ENCODE measurements at regions not wholly inside any gene's neighbourhood (a gene's known extent, or its start where the extent isn't known, plus 50 kb on each side); places are given as distances from the start of the nearest gene placed in this dataset.
"Not testable (repeated sequence)": the region's sequence is repeated elsewhere in the genome, so short reads cannot be mapped to it uniquely, and the experiment has no call there.

DNA sequence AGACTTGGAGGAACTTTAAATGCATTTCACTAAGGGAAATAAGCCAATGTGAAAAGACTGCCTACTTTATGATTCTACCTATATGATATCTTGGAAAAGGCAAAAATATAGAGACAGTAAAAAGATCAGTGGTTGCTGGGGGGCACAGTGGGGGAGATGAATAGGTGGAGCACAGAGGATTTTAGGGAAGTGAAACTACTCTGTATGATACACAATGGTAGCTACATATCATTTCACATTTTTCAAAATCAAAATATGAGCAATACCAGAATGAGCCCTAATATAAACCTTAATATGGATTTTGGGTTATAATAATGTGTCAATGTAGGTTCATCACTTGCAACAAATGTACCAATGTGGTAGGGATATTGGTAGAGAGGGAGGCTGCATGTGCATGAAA lies 161.4 kb upstream of the HTR1E start:
- H3K9me3 Mint-ChIP-seq, result no peaks in the 10 kb centered on the region
- no peak for ATAC-seq
- H3K27ac Mint-ChIP-seq, result no peak overlapping the region
- no peak for DNase-seq (ENCODE audit: low spot score in 2 of 2)
- H3K36me3 Mint-ChIP-seq, result no peaks in the 10 kb centered on the region

DNA sequence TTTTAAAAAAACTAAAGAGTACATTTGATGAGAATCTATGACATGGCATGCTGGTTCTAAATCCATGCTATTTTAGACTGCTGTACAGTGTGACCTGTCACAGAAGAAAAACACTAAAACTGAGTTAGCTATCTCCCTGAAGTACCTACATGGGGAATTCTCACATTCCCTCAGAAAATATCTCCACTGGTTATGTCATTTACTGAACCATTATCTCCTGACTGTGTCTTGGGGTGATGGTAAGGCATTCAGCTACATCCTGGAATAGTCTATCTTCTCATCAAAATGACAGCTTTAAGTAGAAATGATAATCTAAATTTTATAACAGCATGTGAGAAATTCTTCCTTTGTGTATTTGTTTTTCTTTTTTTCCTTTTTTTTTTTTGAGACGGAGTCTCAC lies 172.1 kb upstream of the HTR1E start:
- H3K36me3 Mint-ChIP-seq, result peaks cover 0 to 6% of the 10 kb centered on the region in 2 donors
- ATAC-seq (no peak), DNase-seq (ENCODE audit: low spot score in 2 of 2) (no peak)
- peaks cover 5 to 15% of the 10 kb centered on the region in 2 donors for H3K9me3 Mint-ChIP-seq
- H3K27ac Mint-ChIP-seq, result no peak overlapping the region

DNA sequence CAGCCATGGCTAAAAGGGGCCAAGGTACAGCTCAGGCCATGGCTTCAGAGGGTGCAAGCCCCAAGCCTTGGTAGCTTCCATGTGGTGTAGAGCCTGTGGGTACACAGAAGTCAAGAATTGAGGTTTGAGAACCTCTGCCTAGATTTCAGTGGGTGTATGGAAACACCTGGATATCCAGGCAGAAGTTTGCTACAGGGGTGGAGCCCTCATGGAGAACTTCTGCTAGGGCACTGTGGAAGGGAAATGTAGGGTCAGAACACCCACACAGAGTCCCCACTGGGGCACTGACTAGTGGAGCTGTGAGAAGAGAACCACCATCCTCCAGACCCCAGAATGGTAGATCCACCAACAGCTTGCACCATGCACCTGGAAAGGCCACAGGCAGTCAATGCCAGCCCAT lies 177.4 kb upstream of the HTR1E start:
- not testable (repeated sequence) for ATAC-seq
- H3K9me3 Mint-ChIP-seq, result peaks cover 6 to 12% of the 10 kb centered on the region in 2 donors

DNA sequence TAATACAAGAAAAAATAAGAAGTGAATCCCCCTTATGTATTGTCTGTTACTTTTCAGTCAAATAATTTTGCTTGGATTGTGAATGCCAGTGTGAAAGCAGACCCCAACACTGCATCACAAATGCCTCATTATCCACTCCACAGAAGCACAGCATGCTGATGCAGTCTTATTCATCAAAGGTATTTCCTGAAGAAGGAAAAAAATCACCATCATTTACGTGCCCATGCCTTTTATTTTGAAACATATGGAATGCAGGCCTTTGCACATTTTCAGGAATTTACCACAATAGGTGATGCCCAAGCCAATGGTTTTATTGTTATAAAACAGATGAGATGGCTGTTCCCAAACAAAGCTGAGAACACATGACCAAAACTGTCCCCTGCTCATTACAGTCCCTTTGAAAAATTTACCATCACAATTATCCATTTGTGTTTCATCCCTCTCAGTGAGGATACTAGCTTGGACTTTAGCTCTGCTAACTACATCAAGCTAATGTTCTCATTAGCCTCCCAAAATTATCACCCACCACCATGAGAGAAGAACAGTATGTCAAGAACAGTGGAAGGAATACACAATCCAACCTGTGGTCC lies 180.6 kb upstream of the HTR1E start:
- ATAC-seq (no peak), DNase-seq (ENCODE audit: low spot score in 2 of 2) (no peak)
- H3K36me3 Mint-ChIP-seq, result peaks cover 0 to 5% of the 10 kb centered on the region in 2 donors
- no peak overlapping the region for H3K27ac Mint-ChIP-seq
- H3K9me3 Mint-ChIP-seq, result peaks cover 6 to 12% of the 10 kb centered on the region in 2 donors

More for the DNA sequence above, 177.4 kb upstream of the HTR1E start:
- not testable (repeated sequence) for H3K36me3 Mint-ChIP-seq; H3K27ac Mint-ChIP-seq; DNase-seq (ENCODE audit: low spot score in 2 of 2)

DNA sequence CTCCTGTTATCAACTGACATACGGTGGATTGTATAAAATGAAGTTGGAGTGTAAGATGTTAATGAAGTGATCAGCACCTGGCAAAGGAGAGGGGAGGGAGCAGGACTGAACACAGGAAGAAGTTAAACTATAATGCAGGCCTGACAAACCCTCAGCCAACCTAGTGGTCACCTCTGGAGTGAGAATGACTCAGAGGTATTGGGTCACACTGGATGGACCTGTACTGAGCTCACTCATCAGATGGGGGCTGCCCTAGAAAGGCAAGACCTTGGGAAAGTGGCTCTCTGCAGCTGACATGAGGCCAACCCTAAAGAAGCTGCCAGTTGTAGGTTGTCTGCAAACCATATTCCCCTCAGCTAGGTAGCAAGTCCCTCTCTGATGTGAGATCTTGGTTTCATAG lies 193.3 kb upstream of the HTR1E start:
- Mint-ChIP-seq H3K9me3 (peaks cover 8 to 16% of the 10 kb centered on the region in 2 donors), H3K36me3 (no peaks in the 10 kb centered on the region), H3K27ac (no peak overlapping the region)
- DNase-seq (ENCODE audit: low spot score in 2 of 2), result no peak
- no peak for ATAC-seq

DNA sequence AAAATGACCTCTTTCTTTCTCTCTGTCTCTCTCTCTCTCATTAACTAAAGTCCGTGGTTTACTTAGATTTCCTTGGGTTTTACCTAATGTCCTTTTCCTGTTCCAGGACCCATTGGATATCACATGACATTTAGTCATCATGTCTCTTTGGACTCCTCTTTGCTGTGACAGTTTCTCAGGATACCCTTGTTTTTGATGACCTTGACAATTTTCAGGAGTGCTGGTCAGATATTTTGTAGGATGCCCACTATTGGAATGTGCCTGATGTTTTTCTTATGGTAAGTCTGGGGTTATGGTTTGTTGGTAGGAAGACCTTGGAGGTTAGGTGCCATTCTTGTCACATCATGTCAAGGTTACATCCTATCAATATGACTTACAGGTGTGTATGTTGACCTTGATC lies 199.2 kb upstream of the HTR1E start:
- H3K27ac Mint-ChIP-seq, result no peak overlapping the region

DNA sequence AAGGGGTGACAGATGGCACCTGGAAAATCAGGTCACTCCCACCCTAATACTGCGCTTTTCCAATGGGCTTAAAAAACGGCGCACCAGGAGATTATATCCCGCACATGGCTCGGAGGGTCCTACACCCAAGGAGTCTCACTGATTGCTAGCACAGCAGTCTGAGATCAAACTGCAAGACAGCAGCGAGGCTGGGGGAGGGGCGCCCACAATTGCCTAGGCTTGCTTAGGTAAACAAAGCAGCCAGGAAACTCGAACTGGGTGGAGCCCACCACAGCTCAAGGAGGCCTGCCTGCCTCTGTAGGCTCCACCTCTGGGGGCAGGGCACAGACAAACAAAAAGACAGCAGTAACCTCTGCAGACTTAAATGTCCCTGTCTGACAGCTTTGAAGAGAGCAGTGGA lies 205.7 kb upstream of the HTR1E start:
- ATAC-seq; DNase-seq (ENCODE audit: low spot score in 2 of 2); H3K36me3 Mint-ChIP-seq; H3K27ac Mint-ChIP-seq: not testable (repeated sequence)
- peaks cover 10 to 16% of the 10 kb centered on the region in 2 donors for H3K9me3 Mint-ChIP-seq

More for the DNA sequence above, 199.2 kb upstream of the HTR1E start:
- Mint-ChIP-seq H3K9me3 (peaks cover 16 to 18% of the 10 kb centered on the region in 2 donors), H3K36me3 (no peaks in the 10 kb centered on the region)
- DNase-seq (ENCODE audit: low spot score in 2 of 2) (no peak), ATAC-seq (no peak)

DNA sequence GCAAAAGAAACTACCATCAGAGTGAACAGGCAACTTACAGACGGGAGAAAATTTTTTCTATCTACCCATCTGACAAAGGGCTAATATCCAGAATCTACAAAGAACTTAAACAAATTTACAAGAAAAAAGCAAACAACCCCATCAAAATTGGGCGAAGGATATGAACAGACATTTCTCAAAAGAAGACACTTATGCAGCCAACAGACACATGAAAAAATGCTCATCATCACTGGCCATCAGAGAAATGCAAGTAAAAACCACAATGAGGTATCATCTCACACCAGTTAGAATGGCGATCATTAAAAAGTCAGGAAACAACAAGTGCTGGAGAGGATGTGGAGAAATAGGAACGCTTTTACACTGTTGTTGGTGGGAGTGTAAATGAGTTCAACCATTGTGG lies 206.6 kb upstream of the HTR1E start:
- DNase-seq (ENCODE audit: low spot score in 2 of 2); H3K27ac Mint-ChIP-seq; ATAC-seq; H3K36me3 Mint-ChIP-seq: not testable (repeated sequence)
- peaks cover 10 to 16% of the 10 kb centered on the region in 2 donors for H3K9me3 Mint-ChIP-seq

DNA sequence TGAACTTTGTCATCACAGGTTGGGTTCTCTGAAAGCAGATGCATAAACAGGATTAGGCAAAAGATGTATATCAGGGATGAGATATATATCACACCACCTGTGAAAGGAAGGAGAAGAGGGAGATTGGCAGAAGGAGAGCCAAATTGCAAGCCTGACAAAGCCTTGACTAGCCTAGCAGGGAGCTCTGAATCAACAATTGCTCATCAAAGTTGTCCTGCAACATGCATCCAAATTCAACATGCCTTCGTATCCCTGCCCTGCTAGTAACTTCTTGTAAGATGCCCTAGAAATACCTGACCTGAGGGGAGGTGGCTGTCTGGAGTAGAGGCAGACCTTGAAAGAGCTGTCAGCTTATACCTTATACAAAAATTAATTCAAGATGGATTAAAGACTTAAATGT lies 207.1 kb upstream of the HTR1E start:
- peaks cover 10 to 16% of the 10 kb centered on the region in 2 donors for H3K9me3 Mint-ChIP-seq
- H3K27ac Mint-ChIP-seq, result no peak overlapping the region
- DNase-seq (ENCODE audit: low spot score in 2 of 2) (no peak), ATAC-seq (no peak)
- peaks cover 0 to 4% of the 10 kb centered on the region in 2 donors for H3K36me3 Mint-ChIP-seq

DNA sequence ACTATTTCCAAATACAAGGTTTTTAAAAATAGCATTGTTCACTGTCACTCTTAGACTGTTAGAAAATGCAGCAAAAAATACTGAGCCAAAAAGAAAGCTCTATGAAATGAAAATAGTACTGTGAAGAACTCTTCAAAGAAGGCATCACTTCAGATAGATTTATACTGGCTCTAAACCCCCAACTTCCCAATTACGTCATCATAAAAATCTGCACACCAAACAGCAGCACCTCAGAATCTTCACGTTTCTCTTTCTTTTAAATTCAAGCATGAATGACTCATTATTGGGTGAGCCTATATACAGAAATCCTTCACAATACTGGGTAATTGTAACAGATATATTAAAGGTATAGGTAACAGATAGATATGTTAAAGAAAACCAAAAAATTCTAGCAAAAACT lies 208.4 kb upstream of the HTR1E start:
- H3K36me3 Mint-ChIP-seq, result peaks cover 0 to 4% of the 10 kb centered on the region in 2 donors
- H3K27ac Mint-ChIP-seq, result no peak overlapping the region
- ATAC-seq (no peak), DNase-seq (ENCODE audit: low spot score in 2 of 2) (no peak)
- H3K9me3 Mint-ChIP-seq, result peaks cover 9 to 14% of the 10 kb centered on the region in 2 donors

DNA sequence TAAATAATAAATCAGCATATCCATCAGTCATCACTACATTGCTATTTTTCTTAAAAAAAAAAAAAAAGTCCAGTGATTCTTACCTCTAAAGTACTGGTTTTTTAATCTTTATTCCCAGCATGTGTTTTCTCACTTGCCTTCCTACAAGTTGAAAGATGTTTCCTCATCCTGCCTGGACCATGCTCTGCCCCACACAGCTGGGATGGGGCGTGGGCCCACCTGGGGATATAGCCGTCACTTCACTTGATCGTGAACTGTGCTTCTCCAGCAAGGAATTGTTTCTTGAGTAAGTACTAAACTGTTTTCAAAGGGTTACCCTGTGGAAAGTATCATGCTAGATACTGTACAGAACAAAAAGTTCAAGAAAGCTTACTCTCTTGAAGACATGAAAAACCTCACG lies 212.6 kb upstream of the HTR1E start:
- ATAC-seq, result no peak
- DNase-seq (ENCODE audit: low spot score in 2 of 2), result no peak
- H3K27ac Mint-ChIP-seq, result no peak overlapping the region
- H3K36me3 Mint-ChIP-seq, result no peaks in the 10 kb centered on the region
- H3K9me3 Mint-ChIP-seq, result peaks cover 2 to 4% of the 10 kb centered on the region in 2 donors

DNA sequence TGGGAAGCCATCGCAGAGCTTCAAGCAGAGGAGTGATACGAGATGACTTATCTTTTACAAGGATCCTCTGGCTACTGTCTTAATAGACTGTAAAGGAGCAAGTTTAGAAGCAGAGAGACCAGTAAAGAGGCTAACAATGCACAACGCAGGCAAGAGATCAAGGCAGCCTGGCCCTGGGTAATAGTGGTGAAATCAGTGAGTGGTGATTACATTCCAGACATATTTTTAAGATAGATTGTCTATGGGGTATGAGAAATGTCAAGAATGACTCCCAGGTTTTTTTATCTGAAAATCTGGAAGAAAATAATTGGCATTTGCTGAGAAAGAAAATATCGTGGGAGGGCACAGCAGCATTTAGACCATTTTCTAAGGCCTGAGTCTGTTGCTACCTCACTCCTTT lies 213.6 kb upstream of the HTR1E start:
- Mint-ChIP-seq H3K36me3 (no peaks in the 10 kb centered on the region), H3K27ac (no peak overlapping the region), H3K9me3 (peaks cover 4 to 8% of the 10 kb centered on the region in 2 donors)
- ATAC-seq (no peak), DNase-seq (ENCODE audit: low spot score in 2 of 2) (no peak)

DNA sequence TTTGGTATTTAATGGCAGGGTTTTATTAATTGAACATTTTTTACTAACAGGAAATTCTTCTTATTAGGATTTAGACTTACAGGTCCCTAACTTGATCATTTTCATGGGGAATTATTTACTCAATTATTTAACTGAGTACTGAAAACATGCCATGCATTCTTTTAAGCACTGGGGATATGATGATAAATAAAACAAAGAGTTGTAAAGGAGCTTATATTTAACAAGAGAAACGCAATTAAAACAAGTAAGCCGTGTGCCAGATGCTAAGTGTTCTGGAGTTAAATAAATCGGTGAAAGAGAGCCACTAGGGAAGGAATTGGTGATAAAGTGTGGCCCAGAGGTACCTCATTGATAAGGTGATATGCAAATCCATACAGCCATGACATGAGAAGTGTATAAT lies 214.2 kb upstream of the HTR1E start:
- Mint-ChIP-seq H3K9me3 (peaks cover 4 to 8% of the 10 kb centered on the region in 2 donors), H3K27ac (no peak overlapping the region), H3K36me3 (no peaks in the 10 kb centered on the region)
- ATAC-seq (no peak), DNase-seq (ENCODE audit: low spot score in 2 of 2) (no peak)

DNA sequence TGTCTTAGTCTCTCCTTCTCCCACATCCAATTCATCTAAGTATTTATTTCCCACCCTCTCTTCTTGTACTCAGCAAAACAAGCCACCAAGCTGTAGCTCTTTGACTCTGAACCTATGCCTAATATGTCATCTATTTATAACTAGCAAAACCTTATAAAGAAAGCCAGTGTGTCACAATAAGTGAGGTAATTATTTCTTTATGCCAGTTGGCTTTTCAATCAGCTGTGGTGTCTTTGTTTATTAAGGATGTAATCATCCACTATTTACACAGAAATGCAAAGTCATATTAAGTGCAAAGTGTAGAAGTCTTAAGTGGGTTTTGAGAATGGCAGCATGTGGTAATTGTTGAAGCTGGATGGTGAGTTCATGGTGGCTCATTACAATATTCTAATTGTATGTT lies 215.2 kb upstream of the HTR1E start:
- DNase-seq (ENCODE audit: low spot score in 2 of 2) (no peak), ATAC-seq (no peak)
- Mint-ChIP-seq H3K9me3 (peaks cover 4 to 8% of the 10 kb centered on the region in 2 donors), H3K27ac (no peak overlapping the region), H3K36me3 (no peaks in the 10 kb centered on the region)

DNA sequence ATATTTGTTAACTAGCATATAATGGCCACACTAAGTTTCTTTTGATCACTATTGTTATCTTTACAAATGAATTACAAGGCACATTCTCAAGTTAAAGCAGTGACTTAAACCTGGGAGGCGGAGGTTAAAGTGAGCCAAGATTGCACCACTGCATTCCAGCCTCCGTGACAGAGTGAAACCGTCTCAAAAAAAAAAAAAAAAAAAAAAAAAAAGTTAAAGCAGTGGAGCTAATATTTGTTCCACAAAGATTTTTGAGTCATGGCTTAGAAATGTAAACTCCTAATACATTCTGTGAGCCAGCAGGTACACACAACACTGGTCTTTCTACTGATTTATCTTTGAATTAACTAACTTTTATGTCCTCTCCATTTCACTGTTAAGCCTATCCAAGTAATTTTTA lies 221.7 kb upstream of the HTR1E start:
- no peaks in the 10 kb centered on the region for H3K36me3 Mint-ChIP-seq
- ATAC-seq, result no peak
- H3K27ac Mint-ChIP-seq, result no peak overlapping the region
- DNase-seq (ENCODE audit: low spot score in 2 of 2), result no peak
- H3K9me3 Mint-ChIP-seq, result peaks cover 3 to 16% of the 10 kb centered on the region in 2 donors

DNA sequence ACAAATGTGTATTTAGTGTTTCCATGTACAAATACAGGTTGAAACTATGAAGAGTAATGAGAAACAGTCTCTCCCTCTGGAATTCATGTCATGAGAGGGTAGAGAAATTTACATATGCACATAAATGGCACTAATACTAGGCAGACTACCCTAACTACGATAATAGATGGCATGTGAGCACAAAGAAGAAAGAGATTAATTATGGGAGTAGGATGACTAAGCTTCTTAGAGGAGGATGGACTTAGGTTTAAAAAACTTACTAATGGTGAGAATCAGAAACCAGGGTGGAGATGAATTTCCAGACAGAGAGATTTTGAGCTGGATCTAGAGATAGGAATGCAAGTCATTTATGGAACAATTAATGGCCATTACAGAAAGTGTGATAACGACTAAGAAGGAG lies 225.3 kb upstream of the HTR1E start:
- Mint-ChIP-seq H3K36me3 (no peaks in the 10 kb centered on the region), H3K27ac (no peak overlapping the region), H3K9me3 (peaks cover 12 to 13% of the 10 kb centered on the region in 2 donors)
- DNase-seq (ENCODE audit: low spot score in 2 of 2), result no peak
- no peak for ATAC-seq

DNA sequence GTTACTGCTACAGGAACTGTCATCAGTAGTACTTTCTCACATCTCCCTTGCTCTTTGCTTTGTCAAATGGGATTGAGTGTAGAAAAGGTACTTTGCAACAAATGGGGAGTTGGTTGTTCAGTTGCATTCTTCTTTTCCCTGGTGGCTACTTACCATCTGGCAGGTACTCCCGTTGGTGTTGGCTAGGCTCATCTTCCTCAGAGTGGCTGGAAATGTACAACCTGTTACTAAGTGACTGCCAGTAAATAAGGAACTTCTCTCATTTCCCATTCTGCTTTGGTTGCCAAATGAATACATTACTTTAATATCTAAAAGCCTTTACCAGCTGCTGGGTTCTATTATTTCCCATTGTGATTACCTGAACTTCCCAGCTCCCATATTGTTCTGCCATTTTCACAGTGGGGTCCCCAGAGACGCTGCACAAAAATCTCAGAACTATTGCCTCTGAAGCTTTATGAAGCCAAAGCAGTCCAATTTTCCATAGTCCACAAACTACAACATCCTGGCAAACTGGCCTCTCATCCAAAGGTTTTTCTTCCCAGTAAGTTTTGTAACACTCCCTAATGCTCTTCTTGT lies 229.7 kb upstream of the HTR1E start:
- no peak for DNase-seq (ENCODE audit: low spot score in 2 of 2)
- no peak for ATAC-seq
- Mint-ChIP-seq H3K36me3 (no peaks in the 10 kb centered on the region), H3K9me3 (peaks cover 16 to 21% of the 10 kb centered on the region in 2 donors), H3K27ac (no peak overlapping the region)

DNA sequence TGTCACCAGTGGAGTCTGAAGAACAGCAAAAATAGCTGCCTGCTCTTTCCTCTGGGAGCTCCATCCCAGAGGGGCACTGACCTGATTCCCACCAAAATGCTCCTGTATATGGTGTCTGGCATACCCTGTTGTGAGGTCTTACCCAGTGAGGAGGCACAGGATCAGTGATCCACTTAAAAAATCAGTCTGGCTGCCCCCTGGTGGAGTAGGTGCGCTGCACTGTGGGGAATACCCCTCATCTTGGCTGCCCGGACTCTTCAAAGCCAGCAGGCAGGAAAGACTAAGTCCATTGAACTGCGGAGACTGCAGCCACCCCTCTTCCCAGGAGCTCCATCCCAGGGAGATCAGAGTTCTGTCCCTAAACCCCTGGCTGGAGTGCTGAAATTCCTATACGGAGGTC lies 230.9 kb upstream of the HTR1E start:
- DNase-seq (ENCODE audit: low spot score in 2 of 2) (no peak), ATAC-seq (no peak)
- H3K27ac Mint-ChIP-seq, result no peak overlapping the region

More for the DNA sequence above, 230.9 kb upstream of the HTR1E start:
- H3K9me3 Mint-ChIP-seq, result peaks cover 21 to 26% of the 10 kb centered on the region in 2 donors
- H3K36me3 Mint-ChIP-seq, result no peaks in the 10 kb centered on the region

Data from activated naive CD4-positive, alpha-beta T cell treated with anti-CD3 and anti-CD28 coated beads, Interleukin-2, amount 50 U/mL, for 72 hours (primary cell).